ENCODE measurements at regions not wholly inside any gene's neighbourhood (a gene's known extent, or its start where the extent isn't known, plus 50 kb on each side); places are given as distances from the start of the nearest gene placed in this dataset.

GRCh38 chr7:98713165-98713810 lies 96.2 kb downstream of the NPTX2 start:
- TF ChIP-seq CTCF (IDR thresholded peaks at IDR 0.05; ENCODE audit: low read depth, low read length) (no peak), MAX (IDR thresholded peaks at IDR 0.05; ENCODE audit: low read depth, low read length) (no peak), MYC (IDR thresholded peaks at IDR 0.05; ENCODE audit: low read depth, low read length) (no peak), POLR2A (IDR thresholded peaks at IDR 0.05; ENCODE audit: extremely low read depth, insufficient read length) (no peak)
- DNase-seq (ENCODE audit: low read depth) = no peak
- H3K4me3 ChIP-seq (ENCODE audit: low read depth, low read length) = no peak overlapping the region

- TF ChIP-seq MAX (IDR thresholded peaks at IDR 0.05; ENCODE audit: low read depth, low read length) (no peak), MYC (IDR thresholded peaks at IDR 0.05; ENCODE audit: low read depth, low read length) (no peak), POLR2A (IDR thresholded peaks at IDR 0.05; ENCODE audit: extremely low read depth, insufficient read length) (no peak), CTCF (IDR thresholded peaks at IDR 0.05; ENCODE audit: low read depth, low read length) (no peak)
- DNase-seq (ENCODE audit: low read depth) = peak; percentile 23
- H3K4me3 ChIP-seq (ENCODE audit: low read depth, low read length) = no peak overlapping the region
Observed at GRCh38 chr7:98719396-98719795, 102.3 kb downstream of the NPTX2 start.

- no peak overlapping the region for H3K4me3 ChIP-seq (ENCODE audit: low read depth, low read length)
- no peak for DNase-seq (ENCODE audit: low read depth)
- TF ChIP-seq CTCF (IDR thresholded peaks at IDR 0.05; ENCODE audit: low read depth, low read length) (no peak), MAX (IDR thresholded peaks at IDR 0.05; ENCODE audit: low read depth, low read length) (no peak), POLR2A (IDR thresholded peaks at IDR 0.05; ENCODE audit: extremely low read depth, insufficient read length) (no peak)
Observed at GRCh38 chr7:98722402-98722801, 105.3 kb downstream of the NPTX2 start.

- TF ChIP-seq MAX (IDR thresholded peaks at IDR 0.05; ENCODE audit: low read depth, low read length) (no peak), CTCF (IDR thresholded peaks at IDR 0.05; ENCODE audit: low read depth, low read length) (no peak), POLR2A (IDR thresholded peaks at IDR 0.05; ENCODE audit: extremely low read depth, insufficient read length) (no peak), MYC (IDR thresholded peaks at IDR 0.05; ENCODE audit: low read depth, low read length) (no peak)
- no peak overlapping the region for H3K4me3 ChIP-seq (ENCODE audit: low read depth, low read length)
- DNase-seq (ENCODE audit: low read depth) = no peak
Observed at GRCh38 chr7:98724591-98724990, 107.5 kb downstream of the NPTX2 start.

GRCh38 chr7:98727146-98727709 lies 110.1 kb downstream of the NPTX2 start:
- no peak for TF ChIP-seq CTCF (IDR thresholded peaks at IDR 0.05; ENCODE audit: low read depth, low read length)
- TF ChIP-seq POLR2A (IDR thresholded peaks at IDR 0.05; ENCODE audit: extremely low read depth, insufficient read length) = no peak
- no peak for TF ChIP-seq MYC (IDR thresholded peaks at IDR 0.05; ENCODE audit: low read depth, low read length)
- no peak overlapping the region for H3K4me3 ChIP-seq (ENCODE audit: low read depth, low read length)
- DNase-seq (ENCODE audit: low read depth) = no peak

All from NB4 (cell line).